ENCODE measurements at regions not wholly inside any gene's neighbourhood (a gene's known extent, or its start where the extent isn't known, plus 50 kb on each side); places are given as distances from the start of the nearest gene placed in this dataset.
A peak's percentile ranks its signal among the peaks of the same experiment; 100 is the strongest.

- no peak for DNase-seq
These were observed 815.3 kb downstream of the TUSC7 start for GRCh38 chr3:117524890-117525289.

- peak; percentile 3 for DNase-seq
These were observed 817.0 kb downstream of the TUSC7 start for GRCh38 chr3:117526470-117527079.

- DNase-seq, result no peak
These were observed 817.8 kb downstream of the TUSC7 start for GRCh38 chr3:117527346-117527745.

GRCh38 chr3:117528688-117529087, 819.1 kb downstream of the TUSC7 start:
- DNase-seq, result no peak

GRCh38 chr3:117531078-117531767, 821.6 kb downstream of the TUSC7 start:
- no peak for DNase-seq

- no peak for DNase-seq
These were observed 822.7 kb downstream of the TUSC7 start for GRCh38 chr3:117532268-117532667.

- DNase-seq, result no peak
These were observed 824.6 kb downstream of the TUSC7 start for GRCh38 chr3:117534138-117534537.

- DNase-seq, result no peak
These were observed 826.4 kb downstream of the TUSC7 start for GRCh38 chr3:117536006-117536405.

- no peak for DNase-seq
These were observed 828.4 kb downstream of the TUSC7 start for GRCh38 chr3:117537949-117538348.

GRCh38 chr3:117539729-117540128, 830.1 kb downstream of the TUSC7 start:
- DNase-seq, result no peak

- no peak for DNase-seq
These were observed 831.0 kb downstream of the TUSC7 start for GRCh38 chr3:117540597-117540996.

GRCh38 chr3:117541721-117542120, 832.1 kb downstream of the TUSC7 start:
- no peak for DNase-seq

GRCh38 chr3:117543521-117543920, 833.9 kb downstream of the TUSC7 start:
- no peak for DNase-seq

GRCh38 chr3:117545484-117545883, 835.9 kb downstream of the TUSC7 start:
- no peak for DNase-seq

GRCh38 chr3:117547956-117548550, 838.5 kb downstream of the TUSC7 start:
- no peak for DNase-seq

- DNase-seq, result no peak
These were observed 839.0 kb downstream of the TUSC7 start for GRCh38 chr3:117548600-117548999.

GRCh38 chr3:117549716-117550115, 840.1 kb downstream of the TUSC7 start:
- no peak for DNase-seq

GRCh38 chr3:117550766-117551165, 841.2 kb downstream of the TUSC7 start:
- no peak for DNase-seq

GRCh38 chr3:117553461-117553860, 843.9 kb downstream of the TUSC7 start:
- no peak for DNase-seq

- no peak for DNase-seq
These were observed 847.2 kb downstream of the TUSC7 start for GRCh38 chr3:117556646-117557407.

- DNase-seq, result no peak
These were observed 848.0 kb downstream of the TUSC7 start for GRCh38 chr3:117557464-117558090.

GRCh38 chr3:117558681-117559080, 849.1 kb downstream of the TUSC7 start:
- DNase-seq, result no peak

- no peak for DNase-seq
These were observed 852.4 kb downstream of the TUSC7 start for GRCh38 chr3:117562000-117562399.
